ENCODE measurements at regions not wholly inside any gene's neighbourhood (a gene's known extent, or its start where the extent isn't known, plus 50 kb on each side); places are given as distances from the start of the nearest gene placed in this dataset.

DNA sequence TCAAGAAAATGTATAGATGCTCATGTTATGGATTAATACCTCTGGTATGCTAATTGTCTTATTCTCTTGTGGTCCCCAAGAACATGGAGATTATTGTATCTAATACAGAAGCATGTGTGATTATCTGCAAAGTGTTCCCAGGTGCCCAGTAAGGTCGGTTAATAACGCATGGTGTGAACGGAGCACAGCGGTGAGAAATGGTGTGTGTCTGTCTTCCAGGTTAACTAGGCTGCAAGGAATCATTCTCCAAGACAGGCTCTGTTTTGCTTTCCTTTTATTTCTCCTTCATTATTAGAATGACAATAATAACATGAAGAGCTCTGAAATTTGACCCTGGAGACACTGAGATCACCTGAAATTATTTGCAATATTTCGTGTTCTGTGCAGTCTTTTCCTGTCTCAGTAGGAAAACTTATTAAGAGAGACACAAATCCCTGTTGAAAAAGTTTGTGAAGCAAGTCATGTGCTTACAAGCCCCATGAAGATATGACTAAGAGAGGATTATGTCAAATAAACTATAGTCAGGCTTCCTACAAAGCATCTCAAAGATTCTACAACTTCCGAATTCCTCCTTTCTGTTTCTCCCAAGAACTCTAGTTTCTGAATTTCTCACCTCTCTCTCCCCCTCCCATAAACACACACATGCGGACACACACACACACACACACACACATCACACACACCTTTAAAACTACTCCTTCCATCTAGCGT lies 230.9 kb downstream of the HS3ST1 start:
- no peak for DNase-seq (ENCODE audit: low read depth)
- no peak for TF ChIP-seq CTCF (IDR thresholded peaks at IDR 0.05; ENCODE audit: insufficient read depth, low read depth, low read length)

DNA sequence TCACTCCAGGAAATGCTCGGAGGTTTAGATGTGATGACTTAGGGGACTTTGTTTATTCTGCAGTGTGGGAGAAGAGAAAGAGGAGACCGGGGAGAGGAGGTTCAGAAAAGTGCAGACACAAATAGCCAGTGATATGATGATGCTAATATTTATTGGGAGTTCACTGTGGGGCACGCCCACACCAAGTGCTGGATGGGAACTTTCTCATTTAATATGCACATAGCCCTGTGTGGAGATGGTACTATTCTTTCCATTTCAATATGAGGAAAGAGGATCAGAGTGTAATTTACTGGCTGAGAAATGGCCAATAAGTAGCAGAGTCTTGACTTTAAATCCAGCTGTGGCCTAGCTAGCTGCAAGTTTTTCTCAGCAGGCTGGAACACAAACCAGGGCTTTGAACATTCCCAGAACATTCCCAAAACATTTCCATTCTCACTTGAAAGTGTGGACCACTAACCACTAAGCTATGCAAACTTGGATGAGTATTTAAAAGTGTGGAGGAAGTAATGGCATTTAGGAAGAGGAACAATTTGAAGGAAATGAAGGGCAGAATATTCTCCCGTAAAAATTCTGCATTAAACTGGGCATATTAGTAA lies 231.7 kb downstream of the HS3ST1 start:
- no peak overlapping the region for H3K4me3 ChIP-seq (ENCODE audit: low read depth, low read length)
- no peak for TF ChIP-seq CTCF (IDR thresholded peaks at IDR 0.05; ENCODE audit: insufficient read depth, low read depth, low read length)
- no peak for DNase-seq (ENCODE audit: low read depth)

More for the DNA sequence above, 230.9 kb downstream of the HS3ST1 start:
- no peak overlapping the region for H3K4me3 ChIP-seq (ENCODE audit: low read depth, low read length)

DNA sequence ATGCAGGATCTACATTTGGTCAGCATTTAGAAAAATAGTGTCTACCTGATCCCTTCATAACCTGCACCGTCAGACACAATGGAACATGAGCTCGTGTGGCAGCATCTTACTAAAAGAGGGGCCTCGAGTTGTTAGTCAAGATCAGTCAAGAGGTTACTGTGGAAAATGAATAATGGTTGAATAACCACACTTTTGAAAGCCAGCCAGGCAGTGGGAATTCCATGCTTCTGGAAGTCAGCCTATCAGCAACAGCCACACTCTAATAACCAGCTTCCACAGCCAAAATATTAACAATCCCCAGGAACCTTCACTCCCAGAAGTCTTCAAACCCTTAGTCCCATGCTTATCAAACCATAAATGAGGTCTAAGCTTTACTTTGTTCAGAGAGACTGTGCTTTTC lies 234.3 kb downstream of the HS3ST1 start:
- TF ChIP-seq CTCF (IDR thresholded peaks at IDR 0.05; ENCODE audit: insufficient read depth, low read depth, low read length) = no peak
- no peak overlapping the region for H3K4me3 ChIP-seq (ENCODE audit: low read depth, low read length)
- no peak for DNase-seq (ENCODE audit: low read depth)

- TF ChIP-seq CTCF (IDR thresholded peaks at IDR 0.05; ENCODE audit: insufficient read depth, low read depth, low read length) = no peak
- no peak overlapping the region for H3K4me3 ChIP-seq (ENCODE audit: low read depth, low read length)
- no peak for DNase-seq (ENCODE audit: low read depth)
Observed at GRCh38 chr4:11189756-11190155, 238.9 kb downstream of the HS3ST1 start.

GRCh38 chr4:11183356-11183740 lies 245.3 kb downstream of the HS3ST1 start:
- no peak for DNase-seq (ENCODE audit: low read depth)
- no peak for TF ChIP-seq CTCF (IDR thresholded peaks at IDR 0.05; ENCODE audit: insufficient read depth, low read depth, low read length)

GRCh38 chr4:11182586-11183355 lies 245.9 kb downstream of the HS3ST1 start:
- TF ChIP-seq CTCF (IDR thresholded peaks at IDR 0.05; ENCODE audit: insufficient read depth, low read depth, low read length) = no peak
- no peak overlapping the region for H3K4me3 ChIP-seq (ENCODE audit: low read depth, low read length)
- DNase-seq (ENCODE audit: low read depth) = no peak

More at GRCh38 chr4:11183356-11183740, 245.3 kb downstream of the HS3ST1 start:
- no peak overlapping the region for H3K4me3 ChIP-seq (ENCODE audit: low read depth, low read length)
